Mesothelial cell of epicardium (in vitro differentiated cells): ENCODE measurements at regions not wholly inside any gene's neighbourhood (a gene's known extent, or its start where the extent isn't known, plus 50 kb on each side); places are given as distances from the start of the nearest gene placed in this dataset.

ENCODE experiments used
- DNase-seq, 2 experiments: peaks; one replicate each; pipeline ENCODE4 v3.0.0; 2021; ENCODE audit warnings: low spot score in 2 of 2; ENCODE audit not compliant: unreplicated experiment in 2 of 2
- H3K27ac Mint-ChIP-seq: 2 replicates; pipeline ENCODE4 v1.8.0; 2021; ENCODE audit warnings: mixed read lengths
- H3K27me3 Mint-ChIP-seq: 2 replicates; pipeline ENCODE4 v1.8.0; 2021; ENCODE audit warnings: low read depth, mixed read lengths
- H3K36me3 Mint-ChIP-seq: 2 replicates; pipeline ENCODE4 v1.8.0; 2021; ENCODE audit warnings: mixed read lengths
- H3K4me1 Mint-ChIP-seq: 2 replicates; pipeline ENCODE4 v1.8.0; 2021; ENCODE audit warnings: mixed read lengths
- H3K4me3 Mint-ChIP-seq: 2 replicates; pipeline ENCODE4 v1.8.0; 2021; ENCODE audit warnings: mild to moderate bottlenecking, moderate library complexity, mixed read lengths
- H3K9me3 Mint-ChIP-seq: 2 replicates; pipeline ENCODE4 v1.8.0; 2021; ENCODE audit warnings: mixed read lengths
- TF ChIP-seq, protein P1 (sequence below): fragments of 200-600 bp; sonication (generic); IDR thresholded peaks from one replicate; pipeline ENCODE4 v1.5.0; 2021; ENCODE audit warnings: antibody characterized with exemption; ENCODE audit not compliant: unreplicated experiment

DNA sequence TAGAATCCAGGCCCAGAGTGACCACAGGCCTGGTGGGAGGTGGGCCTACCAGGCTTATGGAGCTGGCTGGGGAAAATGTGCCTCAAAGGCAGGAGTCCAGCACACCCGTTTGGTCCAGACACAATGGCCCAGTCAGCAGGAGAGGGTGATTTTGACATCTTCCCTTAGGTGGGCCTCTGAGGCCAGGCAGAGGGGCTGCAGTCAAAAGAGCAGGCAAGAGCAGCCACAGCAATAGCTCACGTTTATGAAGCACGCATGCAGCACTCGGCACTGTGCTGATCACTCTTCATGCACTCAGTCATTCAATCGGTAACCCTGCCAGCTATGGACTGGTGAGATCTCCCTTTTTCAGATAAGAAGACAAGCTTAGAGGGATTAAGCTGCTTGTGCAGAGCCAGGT lies 146.8 kb downstream of the LRIG2 start:
- no peaks in the 10 kb centered on the region for H3K27me3 Mint-ChIP-seq
- TF ChIP-seq, protein P1, sequence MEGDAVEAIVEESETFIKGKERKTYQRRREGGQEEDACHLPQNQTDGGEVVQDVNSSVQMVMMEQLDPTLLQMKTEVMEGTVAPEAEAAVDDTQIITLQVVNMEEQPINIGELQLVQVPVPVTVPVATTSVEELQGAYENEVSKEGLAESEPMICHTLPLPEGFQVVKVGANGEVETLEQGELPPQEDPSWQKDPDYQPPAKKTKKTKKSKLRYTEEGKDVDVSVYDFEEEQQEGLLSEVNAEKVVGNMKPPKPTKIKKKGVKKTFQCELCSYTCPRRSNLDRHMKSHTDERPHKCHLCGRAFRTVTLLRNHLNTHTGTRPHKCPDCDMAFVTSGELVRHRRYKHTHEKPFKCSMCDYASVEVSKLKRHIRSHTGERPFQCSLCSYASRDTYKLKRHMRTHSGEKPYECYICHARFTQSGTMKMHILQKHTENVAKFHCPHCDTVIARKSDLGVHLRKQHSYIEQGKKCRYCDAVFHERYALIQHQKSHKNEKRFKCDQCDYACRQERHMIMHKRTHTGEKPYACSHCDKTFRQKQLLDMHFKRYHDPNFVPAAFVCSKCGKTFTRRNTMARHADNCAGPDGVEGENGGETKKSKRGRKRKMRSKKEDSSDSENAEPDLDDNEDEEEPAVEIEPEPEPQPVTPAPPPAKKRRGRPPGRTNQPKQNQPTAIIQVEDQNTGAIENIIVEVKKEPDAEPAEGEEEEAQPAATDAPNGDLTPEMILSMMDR, result no peak
- no peak for DNase-seq
- peaks cover 11% of the 10 kb centered on the region for H3K9me3 Mint-ChIP-seq
- peaks cover 4% of the 10 kb centered on the region for H3K36me3 Mint-ChIP-seq
- H3K27ac Mint-ChIP-seq, result no peak overlapping the region
- H3K4me3 Mint-ChIP-seq, result no peak overlapping the region
- peaks cover 70% of the 10 kb centered on the region for H3K4me1 Mint-ChIP-seq

DNA sequence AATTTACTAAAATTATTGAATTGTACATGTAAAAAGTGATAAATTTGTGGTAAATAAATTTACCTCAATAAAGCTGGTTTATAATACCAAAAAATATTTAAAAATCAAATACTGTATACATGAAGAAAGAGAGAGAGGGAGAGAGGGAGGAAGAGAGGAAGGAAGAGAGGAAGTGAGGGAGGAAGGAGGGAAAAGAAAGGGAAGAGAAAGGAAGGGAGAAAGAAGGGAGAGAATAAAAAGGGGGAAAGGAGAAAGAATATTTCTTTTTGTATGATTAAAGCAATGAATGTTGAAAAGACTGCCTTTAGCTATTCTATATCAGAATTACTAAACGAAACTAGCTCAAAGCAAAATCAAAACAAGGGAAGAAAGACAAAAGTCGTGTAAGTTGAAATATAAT lies 150.0 kb downstream of the LRIG2 start:
- Mint-ChIP-seq H3K36me3 (peaks cover 5% of the 10 kb centered on the region), H3K4me3 (no peak overlapping the region), H3K27me3 (no peaks in the 10 kb centered on the region), H3K27ac (peak overlapping the region; percentile 30), H3K4me1 (peaks cover 53% of the 10 kb centered on the region), H3K9me3 (peaks cover 12% of the 10 kb centered on the region)
- DNase-seq, result no peak
- TF ChIP-seq, protein P1, result no peak

DNA sequence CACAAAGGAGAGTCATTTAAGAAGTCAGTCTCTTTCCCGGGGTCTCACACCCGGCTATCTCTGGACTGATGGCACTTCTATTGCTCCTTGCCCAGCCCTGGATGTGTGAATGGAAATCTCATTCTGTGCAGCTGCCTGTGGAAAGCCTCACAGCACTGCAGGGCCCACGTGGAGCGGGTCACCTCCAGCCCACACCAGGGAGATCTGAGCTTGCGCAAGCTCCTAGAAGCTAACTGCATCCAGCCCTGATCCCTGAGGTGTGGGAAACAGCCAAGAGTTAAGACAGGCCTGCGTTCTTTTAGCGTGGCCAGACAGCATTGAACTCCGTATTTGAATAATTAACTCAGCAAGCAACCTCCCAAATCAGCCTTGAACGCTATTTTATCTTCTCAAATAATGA lies 150.5 kb downstream of the LRIG2 start:
- TF ChIP-seq, protein P1, result no peak
- Mint-ChIP-seq H3K36me3 (peaks cover 5% of the 10 kb centered on the region), H3K4me1 (peaks cover 48% of the 10 kb centered on the region), H3K4me3 (no peak overlapping the region), H3K27ac (peak overlapping the region; percentile 50), H3K9me3 (peaks cover 12% of the 10 kb centered on the region), H3K27me3 (no peaks in the 10 kb centered on the region)
- DNase-seq, result no peak

DNA sequence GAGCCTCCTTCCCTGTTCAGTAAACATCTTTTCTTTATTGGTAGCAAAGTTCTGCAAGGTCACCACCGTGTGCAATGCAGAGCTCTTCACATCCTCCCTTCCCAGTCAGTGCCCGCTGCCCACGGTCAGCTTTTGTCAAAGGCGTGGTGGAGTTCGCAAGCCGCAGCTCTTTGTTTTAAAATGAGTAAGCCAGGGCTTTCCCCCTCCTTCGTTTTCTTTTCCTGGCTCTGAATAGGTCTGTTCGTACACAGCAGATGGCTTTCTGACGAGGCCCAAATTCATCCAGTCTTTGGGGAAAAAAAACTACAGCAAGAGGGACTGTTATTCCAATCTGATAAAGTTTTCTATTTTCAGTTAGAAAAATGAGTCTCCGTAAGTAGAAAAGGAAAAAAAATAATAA lies 153.2 kb downstream of the LRIG2 start:
- H3K27ac Mint-ChIP-seq, result no peak overlapping the region
- TF ChIP-seq, protein P1, result no peak
- peaks cover 26% of the 10 kb centered on the region for H3K4me1 Mint-ChIP-seq
- H3K27me3 Mint-ChIP-seq, result no peaks in the 10 kb centered on the region
- H3K4me3 Mint-ChIP-seq, result no peak overlapping the region
- DNase-seq, result no peak
- H3K9me3 Mint-ChIP-seq, result peaks cover 12% of the 10 kb centered on the region
- peaks cover 5% of the 10 kb centered on the region for H3K36me3 Mint-ChIP-seq

DNA sequence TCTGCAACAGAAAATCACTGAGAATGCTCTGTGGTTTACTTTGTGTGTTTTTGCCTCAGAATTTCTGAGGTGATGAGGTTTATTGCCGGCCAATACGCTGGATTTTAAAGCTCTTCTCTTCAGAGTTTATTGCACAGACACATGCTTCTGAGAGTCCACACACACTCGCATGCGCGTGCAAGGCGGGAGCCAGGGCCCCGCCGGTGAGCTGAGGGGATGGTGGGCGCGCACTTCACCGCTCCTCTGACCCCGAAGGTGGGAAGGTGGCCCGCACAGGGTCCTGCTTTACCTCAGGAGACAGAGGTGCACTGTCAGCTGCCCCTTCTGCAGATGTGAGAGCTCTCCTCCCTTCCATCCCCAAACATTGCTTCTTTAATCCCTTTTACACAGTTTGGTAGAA lies 158.4 kb upstream of the MAGI3 start:
- H3K27me3 Mint-ChIP-seq, result no peaks in the 10 kb centered on the region
- TF ChIP-seq, protein P1, result no peak
- H3K9me3 Mint-ChIP-seq, result peaks cover 8% of the 10 kb centered on the region
- no peak overlapping the region for H3K4me3 Mint-ChIP-seq
- DNase-seq, result no peak
- H3K27ac Mint-ChIP-seq, result no peak overlapping the region
- H3K36me3 Mint-ChIP-seq, result peaks cover 2% of the 10 kb centered on the region
- peaks cover 6% of the 10 kb centered on the region for H3K4me1 Mint-ChIP-seq

DNA sequence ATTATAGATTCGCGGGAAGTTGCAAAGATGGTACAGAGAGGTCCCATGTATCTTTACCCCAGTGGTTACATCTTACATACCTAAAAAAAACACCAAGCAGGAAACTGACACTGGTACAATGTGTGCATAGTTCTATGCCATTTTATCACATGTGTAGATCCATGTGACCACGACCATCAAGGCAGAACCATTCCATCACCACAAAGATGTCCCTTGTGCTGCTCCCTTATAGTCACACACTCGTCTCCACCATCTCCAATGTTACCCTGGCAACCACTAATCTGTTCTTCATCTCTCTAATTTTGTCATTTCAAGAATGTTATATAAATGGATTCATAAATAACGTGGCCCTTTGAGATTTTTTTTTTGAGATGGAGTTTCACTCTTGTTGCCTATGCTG lies 156.9 kb upstream of the MAGI3 start:
- Mint-ChIP-seq H3K27me3 (no peaks in the 10 kb centered on the region), H3K4me3 (no peak overlapping the region), H3K4me1 (peaks cover 6% of the 10 kb centered on the region), H3K9me3 (no peaks in the 10 kb centered on the region), H3K27ac (no peak overlapping the region), H3K36me3 (no peaks in the 10 kb centered on the region)
- TF ChIP-seq, protein P1, result no peak
- no peak for DNase-seq
